ENCODE measurements at regions not wholly inside any gene's neighbourhood (a gene's known extent, or its start where the extent isn't known, plus 50 kb on each side); places are given as distances from the start of the nearest gene placed in this dataset.

DNA sequence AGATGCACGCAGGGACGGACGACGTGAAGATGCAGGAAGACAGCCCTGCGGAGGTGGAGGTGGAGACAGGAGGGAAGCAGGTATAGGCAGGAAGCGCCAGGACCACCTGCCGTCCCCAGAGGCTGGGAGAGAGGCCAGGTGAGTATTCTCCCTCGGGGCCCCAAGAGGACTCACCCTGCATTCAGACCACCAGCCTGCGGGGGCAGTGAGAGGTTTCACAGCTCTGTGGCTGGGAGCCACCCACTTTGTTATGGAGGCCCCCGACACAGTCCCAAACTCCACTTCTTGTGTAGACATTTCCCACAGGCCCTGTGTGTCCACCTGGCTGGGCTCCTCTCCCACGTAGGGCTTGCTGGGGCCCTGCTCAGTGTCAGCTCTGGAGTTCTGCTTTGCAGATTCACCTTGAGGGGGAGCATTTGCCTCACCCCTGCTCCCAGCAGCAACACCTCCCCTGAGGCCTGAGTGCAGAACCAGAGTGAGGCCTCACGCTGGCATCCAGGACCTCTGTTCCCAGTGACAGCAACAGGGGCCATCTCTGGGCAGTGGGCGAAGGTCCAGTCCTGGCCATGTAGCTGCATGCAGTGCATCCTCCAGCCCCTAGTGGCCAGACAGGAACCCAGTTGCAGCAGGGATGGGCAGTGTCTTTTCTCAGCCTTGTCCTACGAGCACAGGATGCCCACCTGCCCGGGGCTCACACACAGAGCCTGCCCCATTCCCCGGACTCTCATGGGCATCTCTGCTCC lies 119.4 kb upstream of the IQSEC1 start:
- no peak overlapping the region for H3K4me3 ChIP-seq
- DNase-seq = peak in 1 of 3 donors; percentile 41
- H3K4me1 ChIP-seq = peaks cover 0 to 5% (median 1%) of the 10 kb centered on the region in 4 donors
- H3K9me3 ChIP-seq = no peaks in the 10 kb centered on the region
- H3K27me3 ChIP-seq = no peaks in the 10 kb centered on the region
- intact Hi-C loops (cut with DNase I) = no loop called here
- no peak overlapping the region for H3K27ac ChIP-seq
- 81% methylated on average over 8 of the region's 16 CpGs for WGBS (ENCODE audit: insufficient coverage, low coverage, low lambda C conversion rate, missing lambda C conversion rate)
- H3K36me3 ChIP-seq = no peaks in the 10 kb centered on the region
- no peak for TF ChIP-seq POLR2A (IDR thresholded peaks at IDR 0.05)
- TF ChIP-seq, protein P1, sequence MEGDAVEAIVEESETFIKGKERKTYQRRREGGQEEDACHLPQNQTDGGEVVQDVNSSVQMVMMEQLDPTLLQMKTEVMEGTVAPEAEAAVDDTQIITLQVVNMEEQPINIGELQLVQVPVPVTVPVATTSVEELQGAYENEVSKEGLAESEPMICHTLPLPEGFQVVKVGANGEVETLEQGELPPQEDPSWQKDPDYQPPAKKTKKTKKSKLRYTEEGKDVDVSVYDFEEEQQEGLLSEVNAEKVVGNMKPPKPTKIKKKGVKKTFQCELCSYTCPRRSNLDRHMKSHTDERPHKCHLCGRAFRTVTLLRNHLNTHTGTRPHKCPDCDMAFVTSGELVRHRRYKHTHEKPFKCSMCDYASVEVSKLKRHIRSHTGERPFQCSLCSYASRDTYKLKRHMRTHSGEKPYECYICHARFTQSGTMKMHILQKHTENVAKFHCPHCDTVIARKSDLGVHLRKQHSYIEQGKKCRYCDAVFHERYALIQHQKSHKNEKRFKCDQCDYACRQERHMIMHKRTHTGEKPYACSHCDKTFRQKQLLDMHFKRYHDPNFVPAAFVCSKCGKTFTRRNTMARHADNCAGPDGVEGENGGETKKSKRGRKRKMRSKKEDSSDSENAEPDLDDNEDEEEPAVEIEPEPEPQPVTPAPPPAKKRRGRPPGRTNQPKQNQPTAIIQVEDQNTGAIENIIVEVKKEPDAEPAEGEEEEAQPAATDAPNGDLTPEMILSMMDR (IDR thresholded peaks at IDR 0.05) = peak in 2 of 4 donors; percentile 14 to 24
- ATAC-seq = peak in 2 of 4 donors; percentile 7 to 23

DNA sequence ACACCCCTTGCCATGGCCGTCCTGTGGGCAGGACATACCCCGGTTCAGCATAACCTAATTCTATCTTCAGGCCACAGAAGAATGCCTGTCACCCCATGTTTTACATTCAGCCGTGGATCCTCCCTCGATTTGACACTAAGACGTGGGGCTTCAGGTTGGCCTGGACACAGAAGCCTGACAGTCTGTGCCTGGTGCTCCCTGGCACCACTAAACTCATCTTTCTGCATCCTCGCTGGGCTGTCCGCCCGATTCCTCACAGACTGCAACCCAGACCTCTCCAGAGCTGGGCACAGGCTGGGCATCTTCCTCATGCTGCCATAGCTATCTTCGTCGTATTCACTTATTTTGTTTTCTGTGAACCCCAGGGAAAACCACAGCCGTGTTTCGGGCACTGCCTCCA lies 117.8 kb upstream of the IQSEC1 start:
- TF ChIP-seq POLR2A (IDR thresholded peaks at IDR 0.05) = no peak
- TF ChIP-seq, protein P1 (IDR thresholded peaks at IDR 0.05) = no peak
- no peak overlapping the region for H3K4me3 ChIP-seq
- intact Hi-C loops (cut with DNase I) = no loop called here
- WGBS (ENCODE audit: insufficient coverage, low coverage, low lambda C conversion rate, missing lambda C conversion rate) = 86% methylated on average over 11 of the region's 12 CpGs
- H3K4me1 ChIP-seq = no peaks in the 10 kb centered on the region
- no peak for DNase-seq
- no peak overlapping the region for H3K27ac ChIP-seq
- H3K36me3 ChIP-seq = no peaks in the 10 kb centered on the region
- H3K9me3 ChIP-seq = no peaks in the 10 kb centered on the region
- no peaks in the 10 kb centered on the region for H3K27me3 ChIP-seq
- ATAC-seq = no peak

GRCh38 chr3:13190378-13190765 lies 117.1 kb upstream of the IQSEC1 start:
- Histone ChIP-seq H3K4me3 (no peak overlapping the region), H3K36me3 (no peaks in the 10 kb centered on the region), H3K9me3 (no peaks in the 10 kb centered on the region), H3K27me3 (no peaks in the 10 kb centered on the region), H3K27ac (no peak overlapping the region), H3K4me1 (no peaks in the 10 kb centered on the region)
- WGBS (ENCODE audit: insufficient coverage, low coverage, low lambda C conversion rate, missing lambda C conversion rate) = 73% methylated on average over 2 of the region's 2 CpGs
- ATAC-seq = no peak
- intact Hi-C loops (cut with DNase I) = no loop called here
- no peak for TF ChIP-seq POLR2A (IDR thresholded peaks at IDR 0.05)
- TF ChIP-seq, protein P1 (IDR thresholded peaks at IDR 0.05) = no peak
- no peak for DNase-seq

DNA sequence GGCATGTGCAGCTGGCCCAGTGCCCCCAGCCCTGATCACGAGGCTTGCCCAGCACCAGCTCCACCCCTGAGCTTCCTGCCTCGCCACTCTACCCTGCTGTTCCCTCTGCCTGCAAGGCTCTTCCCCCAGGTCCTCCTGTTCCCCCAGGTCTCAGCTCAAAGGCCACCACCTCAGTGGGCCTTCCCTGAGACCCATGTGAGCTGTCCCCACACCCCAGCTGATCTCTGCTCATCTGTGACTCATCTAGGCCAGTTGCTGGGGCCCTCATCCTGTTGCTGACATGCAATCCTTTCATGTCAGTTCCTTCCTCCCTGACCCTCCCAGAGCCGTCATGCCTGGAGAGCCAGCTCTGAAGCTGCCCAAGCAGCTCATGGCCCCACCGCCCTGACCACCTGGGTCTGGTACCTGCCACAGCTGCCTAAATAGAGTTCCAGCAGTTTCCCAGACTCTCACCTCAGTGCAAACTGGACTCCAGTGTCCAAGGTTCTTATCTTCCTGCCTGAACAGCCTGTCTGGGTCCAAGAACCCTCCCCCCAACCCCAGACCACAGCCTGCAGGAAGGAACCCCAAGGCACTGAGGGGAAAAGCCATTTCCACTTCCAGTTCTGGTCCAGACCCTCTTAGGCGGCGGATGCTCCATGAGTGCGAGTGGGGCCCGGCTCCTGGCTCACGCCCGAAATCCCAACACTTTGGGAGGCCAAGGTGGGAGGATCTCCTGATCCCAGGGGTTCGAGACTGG lies 116.6 kb upstream of the IQSEC1 start:
- H3K4me1 ChIP-seq = no peaks in the 10 kb centered on the region
- H3K27me3 ChIP-seq = no peaks in the 10 kb centered on the region
- DNase-seq = peak in 1 of 3 donors; percentile 48
- ATAC-seq = peak in 3 of 4 donors; percentile 28 to 78 (median 34)
- no peaks in the 10 kb centered on the region for H3K36me3 ChIP-seq
- no peaks in the 10 kb centered on the region for H3K9me3 ChIP-seq
- WGBS (ENCODE audit: insufficient coverage, low coverage, low lambda C conversion rate, missing lambda C conversion rate) = 78% methylated on average over 9 of the region's 11 CpGs
- intact Hi-C loops (cut with DNase I) = no loop called here
- H3K27ac ChIP-seq = no peak overlapping the region
- H3K4me3 ChIP-seq = no peak overlapping the region
- no peak for TF ChIP-seq POLR2A (IDR thresholded peaks at IDR 0.05)
- TF ChIP-seq, protein P1 (IDR thresholded peaks at IDR 0.05) = no peak

All from right lobe of liver (tissue), 6 donors.